ENCODE measurements at regions not wholly inside any gene's neighbourhood (a gene's known extent, or its start where the extent isn't known, plus 50 kb on each side); places are given as distances from the start of the nearest gene placed in this dataset.

GRCh38 chr22:33986167-33986771, 66.0 kb upstream of the LARGE1 start:
- TF ChIP-seq CTCF (IDR thresholded peaks at IDR 0.05; ENCODE audit: low read depth, low read length, missing input control) (no peak), RAD21 (IDR thresholded peaks at IDR 0.05) (no peak), ATF3 (IDR thresholded peaks at IDR 0.05) (no peak), YY1 (IDR thresholded peaks at IDR 0.05) (no peak), JUND (IDR thresholded peaks at IDR 0.05) (no peak), GABPA (IDR thresholded peaks at IDR 0.05 in 1 of 2, conservative IDR thresholded peaks at IDR 0.05 in 1 of 2) (no peak), SP1 (IDR thresholded peaks at IDR 0.05) (no peak), TAF1 (conservative IDR thresholded peaks at IDR 0.05) (no peak), REST (IDR thresholded peaks at IDR 0.05) (no peak), EGR1 (IDR thresholded peaks at IDR 0.05; ENCODE audit: low read depth in 2 of 2) (no peak), ZBTB33 (IDR thresholded peaks at IDR 0.05) (no peak)
